ENCODE measurements at regions not wholly inside any gene's neighbourhood (a gene's known extent, or its start where the extent isn't known, plus 50 kb on each side); places are given as distances from the start of the nearest gene placed in this dataset.

GRCh38 chr10:59595593-59595992 is 114.1 kb downstream of the SLC16A9 start:
- TF ChIP-seq, protein P1, sequence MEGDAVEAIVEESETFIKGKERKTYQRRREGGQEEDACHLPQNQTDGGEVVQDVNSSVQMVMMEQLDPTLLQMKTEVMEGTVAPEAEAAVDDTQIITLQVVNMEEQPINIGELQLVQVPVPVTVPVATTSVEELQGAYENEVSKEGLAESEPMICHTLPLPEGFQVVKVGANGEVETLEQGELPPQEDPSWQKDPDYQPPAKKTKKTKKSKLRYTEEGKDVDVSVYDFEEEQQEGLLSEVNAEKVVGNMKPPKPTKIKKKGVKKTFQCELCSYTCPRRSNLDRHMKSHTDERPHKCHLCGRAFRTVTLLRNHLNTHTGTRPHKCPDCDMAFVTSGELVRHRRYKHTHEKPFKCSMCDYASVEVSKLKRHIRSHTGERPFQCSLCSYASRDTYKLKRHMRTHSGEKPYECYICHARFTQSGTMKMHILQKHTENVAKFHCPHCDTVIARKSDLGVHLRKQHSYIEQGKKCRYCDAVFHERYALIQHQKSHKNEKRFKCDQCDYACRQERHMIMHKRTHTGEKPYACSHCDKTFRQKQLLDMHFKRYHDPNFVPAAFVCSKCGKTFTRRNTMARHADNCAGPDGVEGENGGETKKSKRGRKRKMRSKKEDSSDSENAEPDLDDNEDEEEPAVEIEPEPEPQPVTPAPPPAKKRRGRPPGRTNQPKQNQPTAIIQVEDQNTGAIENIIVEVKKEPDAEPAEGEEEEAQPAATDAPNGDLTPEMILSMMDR (IDR thresholded peaks at IDR 0.05) = no peak
- Histone ChIP-seq H3K27me3 (no peaks in the 10 kb centered on the region), H3K9me3 (no peaks in the 10 kb centered on the region), H3K36me3 (no peaks in the 10 kb centered on the region), H3K27ac (no peak overlapping the region), H3K4me1 (no peaks in the 10 kb centered on the region), H3K4me3 (no peak overlapping the region)
- 26 to 30% methylated on average over 1 of the region's 1 CpG for WGBS, 2 donors
- DNase-seq (ENCODE audit: low spot score in 2 of 2) = no peak

DNA sequence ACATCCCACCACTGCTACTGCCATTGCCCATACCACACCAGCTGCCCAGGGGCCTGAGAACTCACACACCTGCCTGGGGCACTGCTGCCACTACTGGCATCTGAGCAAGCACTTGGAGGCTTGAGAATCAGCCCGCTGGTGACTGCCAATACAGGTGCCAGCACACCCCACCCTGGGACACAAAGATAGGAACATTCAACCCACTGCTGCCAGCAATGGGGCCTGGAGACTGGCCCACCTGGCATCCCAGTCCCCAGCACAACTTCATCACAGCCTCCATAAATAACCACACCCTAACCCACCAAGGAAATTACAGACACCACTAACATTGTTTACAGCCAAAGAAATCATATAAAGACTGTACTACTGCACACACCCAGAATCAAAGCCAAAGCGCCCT is 115.9 kb downstream of the SLC16A9 start:
- H3K27me3 ChIP-seq = no peaks in the 10 kb centered on the region
- H3K9me3 ChIP-seq = no peaks in the 10 kb centered on the region
- no peaks in the 10 kb centered on the region for H3K4me1 ChIP-seq
- H3K4me3 ChIP-seq = no peak overlapping the region
- DNase-seq (ENCODE audit: low spot score in 2 of 2) = no peak
- 100% methylated on average over 2 of the region's 2 CpGs for WGBS, 2 donors
- TF ChIP-seq POLR2A (IDR thresholded peaks at IDR 0.05) = no peak
- no peak for TF ChIP-seq EP300 (IDR thresholded peaks at IDR 0.05)
- TF ChIP-seq, protein P1 (IDR thresholded peaks at IDR 0.05) = no peak
- no peaks in the 10 kb centered on the region for H3K36me3 ChIP-seq
- H3K27ac ChIP-seq = no peak overlapping the region

- H3K9me3 ChIP-seq = no peaks in the 10 kb centered on the region
- no peak for TF ChIP-seq EP300 (IDR thresholded peaks at IDR 0.05)
- TF ChIP-seq POLR2A (IDR thresholded peaks at IDR 0.05) = no peak
- TF ChIP-seq, protein P1 (IDR thresholded peaks at IDR 0.05) = no peak
- H3K27ac ChIP-seq = no peak overlapping the region
- H3K36me3 ChIP-seq = no peaks in the 10 kb centered on the region
- WGBS, 2 donors = 64 to 68% methylated on average over 6 of the region's 6 CpGs
- no peak overlapping the region for H3K4me3 ChIP-seq
- DNase-seq (ENCODE audit: low spot score in 2 of 2) = no peak
- H3K27me3 ChIP-seq = no peaks in the 10 kb centered on the region
- no peaks in the 10 kb centered on the region for H3K4me1 ChIP-seq
Measured at GRCh38 chr10:59589796-59590195, 119.9 kb downstream of the SLC16A9 start.

DNA sequence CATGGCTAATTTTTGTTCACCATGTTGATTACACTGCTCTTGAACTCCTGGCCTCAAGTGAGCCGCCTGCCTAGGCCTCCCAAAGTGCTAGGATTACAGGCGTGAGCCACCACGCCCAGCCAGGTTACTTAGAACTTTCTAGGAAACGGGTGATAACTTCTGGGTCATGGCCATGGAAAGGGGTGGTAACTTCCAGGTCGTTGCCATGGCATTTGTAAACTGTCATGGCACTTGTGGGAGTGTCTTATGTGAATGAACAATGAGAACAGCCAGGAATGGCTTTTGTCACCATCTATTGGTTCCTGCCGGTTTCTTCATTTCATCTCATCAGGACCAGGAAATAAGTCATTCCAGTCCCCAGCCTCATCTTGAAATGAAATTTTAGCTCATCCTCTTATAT is 120.9 kb downstream of the SLC16A9 start:
- Histone ChIP-seq H3K27me3 (no peaks in the 10 kb centered on the region), H3K27ac (no peak overlapping the region), H3K4me3 (no peak overlapping the region), H3K36me3 (no peaks in the 10 kb centered on the region), H3K4me1 (no peaks in the 10 kb centered on the region), H3K9me3 (no peaks in the 10 kb centered on the region)
- TF ChIP-seq EP300 (IDR thresholded peaks at IDR 0.05) (no peak), POLR2A (IDR thresholded peaks at IDR 0.05) (no peak)
- TF ChIP-seq, protein P1 (IDR thresholded peaks at IDR 0.05) = no peak
- WGBS, 2 donors = 87 to 90% methylated on average over 5 of the region's 6 CpGs
- DNase-seq (ENCODE audit: low spot score in 2 of 2) = no peak

DNA sequence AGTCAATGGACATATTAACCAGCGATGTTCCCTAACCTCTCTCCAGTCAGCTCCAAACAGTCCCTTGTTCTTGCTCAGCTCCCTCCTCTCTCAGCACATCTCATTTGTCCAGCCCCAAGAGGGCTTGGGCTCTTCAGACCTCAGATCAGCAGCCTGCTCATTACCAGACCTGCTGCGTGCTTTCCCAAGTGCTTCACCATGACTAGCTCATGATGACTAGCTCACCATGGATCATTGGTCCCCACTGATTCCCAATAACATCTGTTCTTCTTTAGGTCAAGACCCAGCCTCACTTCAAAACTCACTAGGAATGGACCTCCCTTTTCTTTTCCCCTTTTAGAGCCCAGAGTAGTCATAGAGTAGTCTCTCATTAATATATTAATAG is 121.9 kb downstream of the SLC16A9 start:
- Histone ChIP-seq H3K27me3 (no peaks in the 10 kb centered on the region), H3K4me1 (no peaks in the 10 kb centered on the region), H3K36me3 (no peaks in the 10 kb centered on the region), H3K27ac (no peak overlapping the region), H3K9me3 (no peaks in the 10 kb centered on the region), H3K4me3 (no peak overlapping the region)
- no peak for TF ChIP-seq POLR2A (IDR thresholded peaks at IDR 0.05)
- no peak for TF ChIP-seq EP300 (IDR thresholded peaks at IDR 0.05)
- TF ChIP-seq, protein P1 (IDR thresholded peaks at IDR 0.05) = no peak
- 66 to 78% methylated on average over 2 of the region's 2 CpGs for WGBS, 2 donors
- no peak for DNase-seq (ENCODE audit: low spot score in 2 of 2)
